Chondrocyte (in vitro differentiated cells): ENCODE measurements at regions not wholly inside any gene's neighbourhood (a gene's known extent, or its start where the extent isn't known, plus 50 kb on each side); places are given as distances from the start of the nearest gene placed in this dataset.
A peak's percentile ranks its signal among the peaks of the same experiment; 100 is the strongest.
"Not testable (repeated sequence)": the region's sequence is repeated elsewhere in the genome, so short reads cannot be mapped to it uniquely, and the experiment has no call there.

Source experiments
- DNase-seq: peaks from one replicate; pipeline ENCODE4 v3.0.0; 2021; ENCODE audit warnings: mixed read lengths, low spot score
- H3K27ac Mint-ChIP-seq: one replicate; pipeline ENCODE4 v1.8.0; 2021; ENCODE audit warnings: mild to moderate bottlenecking, moderate library complexity, mixed read lengths; ENCODE audit not compliant: unreplicated experiment
- H3K27me3 Mint-ChIP-seq: 2 replicates; pipeline ENCODE4 v1.8.0; 2021; ENCODE audit warnings: low read depth, mixed read lengths
- H3K36me3 Mint-ChIP-seq: 2 replicates; pipeline ENCODE4 v1.8.0; 2021; ENCODE audit warnings: low read depth, mixed read lengths
- H3K4me1 Mint-ChIP-seq: 2 replicates; pipeline ENCODE4 v1.8.0; 2021; ENCODE audit warnings: low read depth, mild to moderate bottlenecking, mixed read lengths
- H3K4me3 Mint-ChIP-seq: one replicate; pipeline ENCODE4 v1.8.0; 2021; ENCODE audit warnings: mild to moderate bottlenecking, moderate library complexity, mixed read lengths; ENCODE audit not compliant: unreplicated experiment
- H3K9me3 Mint-ChIP-seq: 2 replicates; pipeline ENCODE4 v1.8.0; 2021; ENCODE audit warnings: low read depth, mixed read lengths
- CTCF ChIP-seq: fragments of 200-600 bp; sonication (generic); IDR thresholded peaks from 2 replicates; pipeline ENCODE4 v1.5.0; 2021; ENCODE audit warnings: antibody characterized with exemption, mild to moderate bottlenecking, moderate library complexity

GRCh38 chr7:67637023-67637358, 640.4 kb downstream of the TYW1 start:
- peaks cover 3% of the 10 kb centered on the region for H3K9me3 Mint-ChIP-seq
- H3K27ac Mint-ChIP-seq, result no peak overlapping the region
- no peaks in the 10 kb centered on the region for H3K4me1 Mint-ChIP-seq
- TF ChIP-seq CTCF, result peak; percentile 56
- no peaks in the 10 kb centered on the region for H3K36me3 Mint-ChIP-seq
- H3K4me3 Mint-ChIP-seq, result no peak overlapping the region
- DNase-seq, result no peak
- H3K27me3 Mint-ChIP-seq, result peaks cover 6% of the 10 kb centered on the region

- H3K4me1 Mint-ChIP-seq, H3K27ac Mint-ChIP-seq: not testable (repeated sequence)
Observed at GRCh38 chr7:67642542-67642941, 645.9 kb downstream of the TYW1 start.

GRCh38 chr7:67644151-67644550, 647.5 kb downstream of the TYW1 start:
- no peaks in the 10 kb centered on the region for H3K4me1 Mint-ChIP-seq
- no peak for TF ChIP-seq CTCF
- peaks cover 3% of the 10 kb centered on the region for H3K9me3 Mint-ChIP-seq
- no peak overlapping the region for H3K27ac Mint-ChIP-seq
- H3K27me3 Mint-ChIP-seq, result no peaks in the 10 kb centered on the region
- H3K36me3 Mint-ChIP-seq, result no peaks in the 10 kb centered on the region
- no peak overlapping the region for H3K4me3 Mint-ChIP-seq
- no peak for DNase-seq

More at GRCh38 chr7:67642542-67642941, 645.9 kb downstream of the TYW1 start:
- H3K27me3 Mint-ChIP-seq, H3K9me3 Mint-ChIP-seq, H3K4me3 Mint-ChIP-seq, DNase-seq, H3K36me3 Mint-ChIP-seq: not testable (repeated sequence)

GRCh38 chr7:67652937-67653336, 656.3 kb downstream of the TYW1 start:
- no peak for DNase-seq
- TF ChIP-seq CTCF, result no peak
- H3K27ac Mint-ChIP-seq, result no peak overlapping the region
- H3K4me3 Mint-ChIP-seq, result no peak overlapping the region
- no peaks in the 10 kb centered on the region for H3K4me1 Mint-ChIP-seq
- peaks cover 3% of the 10 kb centered on the region for H3K9me3 Mint-ChIP-seq
- H3K27me3 Mint-ChIP-seq, result no peaks in the 10 kb centered on the region
- no peaks in the 10 kb centered on the region for H3K36me3 Mint-ChIP-seq

- H3K4me1 Mint-ChIP-seq, result no peaks in the 10 kb centered on the region
- no peak for DNase-seq
- peaks cover 3% of the 10 kb centered on the region for H3K9me3 Mint-ChIP-seq
- no peak overlapping the region for H3K4me3 Mint-ChIP-seq
- no peak for TF ChIP-seq CTCF
- no peak overlapping the region for H3K27ac Mint-ChIP-seq
- no peaks in the 10 kb centered on the region for H3K36me3 Mint-ChIP-seq
- no peaks in the 10 kb centered on the region for H3K27me3 Mint-ChIP-seq
Observed at GRCh38 chr7:67653856-67654454, 657.3 kb downstream of the TYW1 start.

- H3K4me3 Mint-ChIP-seq, result no peak overlapping the region
- H3K4me1 Mint-ChIP-seq, result no peaks in the 10 kb centered on the region
Observed at GRCh38 chr7:67654642-67655041, 658.0 kb downstream of the TYW1 start.

More at GRCh38 chr7:67654642-67655041, 658.0 kb downstream of the TYW1 start:
- Mint-ChIP-seq H3K9me3 (peaks cover 3% of the 10 kb centered on the region), H3K27me3 (no peaks in the 10 kb centered on the region), H3K27ac (no peak overlapping the region), H3K36me3 (no peaks in the 10 kb centered on the region)
- no peak for DNase-seq
- TF ChIP-seq CTCF, result no peak
